DND-41 (cell line): ENCODE measurements at regions not wholly inside any gene's neighbourhood (a gene's known extent, or its start where the extent isn't known, plus 50 kb on each side); places are given as distances from the start of the nearest gene placed in this dataset.
"Not testable (repeated sequence)": the region's sequence is repeated elsewhere in the genome, so short reads cannot be mapped to it uniquely, and the experiment has no call there.

Source experiments
- ATAC-seq: fragments of 200-7000 bp; cut with Tn5 transposase; 3 replicates; pipeline ENCODE4 v1.9.1; 2021; ENCODE audit warnings: low read depth; ENCODE audit not compliant: insufficient read depth
- DNase-seq: peaks from one replicate; pipeline ENCODE4 v3.0.0-alpha.2; 2020
- H2AFZ ChIP-seq: 2 replicates; pipeline ENCODE4 v1.6.0; 2012; ENCODE audit warnings: low read depth, low read length
- H3K27ac ChIP-seq: 2 replicates; pipeline ENCODE4 v1.5.1; 2012; ENCODE audit warnings: low read length, inconsistent platforms
- H3K27me3 ChIP-seq: fragments of 200-600 bp; sonication (generic); 2 replicates; pipeline ENCODE4 v1.6.0; 2012; ENCODE audit warnings: low read length, mild to moderate bottlenecking, inconsistent platforms; ENCODE audit not compliant: insufficient read depth, poor library complexity
- H3K36me3 ChIP-seq: 2 replicates; pipeline ENCODE4 v1.5.1; 2012; ENCODE audit warnings: low read length, inconsistent platforms; ENCODE audit not compliant: insufficient read depth
- H3K4me1 ChIP-seq: 2 replicates; pipeline ENCODE4 v1.5.1; 2012; ENCODE audit warnings: mild to moderate bottlenecking, low read length; ENCODE audit not compliant: insufficient read depth
- H3K4me2 ChIP-seq: 2 replicates; pipeline ENCODE4 v1.6.0; 2012; ENCODE audit warnings: mild to moderate bottlenecking, moderate library complexity, low read length, inconsistent platforms; ENCODE audit not compliant: insufficient read depth
- H3K4me3 ChIP-seq, 2 experiments: fragments of 200-600 bp in 1 of 2; shearing (Covaris generic) in 1 of 2; 2 replicates each; pipeline ENCODE4 v1.5.1; 2012 to 2016; ENCODE audit warnings: inconsistent platforms in 2 of 2, low read length in 2 of 2, mild to moderate bottlenecking in 2 of 2, low read depth in 1 of 2, moderate library complexity in 1 of 2
- H3K79me2 ChIP-seq: 2 replicates; pipeline ENCODE4 v1.6.0; 2012; ENCODE audit warnings: low read length, inconsistent platforms; ENCODE audit not compliant: insufficient read depth
- H3K9ac ChIP-seq: 2 replicates; pipeline ENCODE4 v1.6.0; 2012; ENCODE audit warnings: low read depth, mild to moderate bottlenecking, inconsistent platforms, low read length, moderate library complexity
- H3K9me3 ChIP-seq: 2 replicates; pipeline ENCODE4 v1.5.1; 2012; ENCODE audit warnings: low read length, moderate library complexity, mild to moderate bottlenecking, inconsistent platforms; ENCODE audit not compliant: insufficient read depth, severe bottlenecking
- H4K20me1 ChIP-seq: 2 replicates; pipeline ENCODE4 v1.6.0; 2012; ENCODE audit warnings: low read length; ENCODE audit not compliant: insufficient read depth
- EZH2 ChIP-seq: IDR thresholded peaks from 3 replicates; pipeline ENCODE4 v1.6.1; 2012; ENCODE audit warnings: borderline replicate concordance, low read depth, mild to moderate bottlenecking, moderate library complexity, low read length, inconsistent platforms; ENCODE audit not compliant: severe bottlenecking
- TF ChIP-seq, protein P1 (sequence below): IDR thresholded peaks from 2 replicates; pipeline ENCODE4 v1.5.1; 2012; ENCODE audit warnings: borderline replicate concordance, low read length, moderate library complexity, mild to moderate bottlenecking; ENCODE audit not compliant: poor library complexity, severe bottlenecking; ENCODE audit errors: extremely low read depth

DNA sequence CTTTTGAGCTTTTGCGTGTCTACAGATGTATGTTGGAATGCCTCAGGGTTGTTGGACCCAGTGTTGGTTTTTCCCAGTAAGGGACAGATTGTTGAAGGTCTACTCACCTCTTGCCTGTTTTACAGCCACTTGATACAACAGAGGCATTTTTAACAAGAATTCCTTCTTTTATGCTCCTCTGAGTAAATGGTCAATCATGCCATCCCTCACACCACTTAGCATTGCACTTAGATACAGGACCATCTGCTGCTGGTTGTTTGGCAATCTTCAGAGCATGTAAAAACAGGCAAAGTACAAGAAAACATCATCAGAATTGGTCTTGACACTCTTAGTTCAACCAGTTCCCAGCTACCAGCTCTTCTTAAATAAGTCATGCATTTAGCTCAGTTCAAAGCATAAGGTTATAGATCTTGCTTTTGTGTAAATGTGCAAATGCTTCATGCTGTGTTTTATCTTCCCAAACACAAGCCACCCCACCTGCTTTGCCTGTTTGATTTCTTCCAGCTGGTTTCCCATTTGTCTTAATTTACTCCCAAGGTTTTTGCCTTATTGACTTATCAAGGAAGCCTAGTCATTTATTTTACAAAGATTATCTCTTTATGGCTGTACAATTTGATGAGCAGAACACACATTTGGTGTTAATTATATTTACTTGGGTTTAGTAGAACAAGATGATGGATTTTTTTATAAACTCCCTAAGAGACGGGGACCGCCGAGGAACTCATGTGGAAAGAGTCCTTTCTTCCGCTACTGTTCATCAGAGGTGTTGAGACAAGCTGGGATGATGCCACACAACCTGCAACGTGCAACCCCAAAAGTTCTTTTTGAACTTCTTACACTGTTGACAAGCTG lies 136.6 kb downstream of the AHR start:
- Histone ChIP-seq H4K20me1 (no peaks in the 10 kb centered on the region), H3K79me2 (no peaks in the 10 kb centered on the region), H3K4me3 (no peak overlapping the region), H3K4me2 (no peak overlapping the region), H3K4me1 (no peaks in the 10 kb centered on the region), H3K27ac (no peak overlapping the region), H2AFZ (no peak overlapping the region), H3K9ac (no peak overlapping the region), H3K27me3 (no peaks in the 10 kb centered on the region), H3K36me3 (no peaks in the 10 kb centered on the region), H3K9me3 (no peaks in the 10 kb centered on the region)
- TF ChIP-seq, protein P1, sequence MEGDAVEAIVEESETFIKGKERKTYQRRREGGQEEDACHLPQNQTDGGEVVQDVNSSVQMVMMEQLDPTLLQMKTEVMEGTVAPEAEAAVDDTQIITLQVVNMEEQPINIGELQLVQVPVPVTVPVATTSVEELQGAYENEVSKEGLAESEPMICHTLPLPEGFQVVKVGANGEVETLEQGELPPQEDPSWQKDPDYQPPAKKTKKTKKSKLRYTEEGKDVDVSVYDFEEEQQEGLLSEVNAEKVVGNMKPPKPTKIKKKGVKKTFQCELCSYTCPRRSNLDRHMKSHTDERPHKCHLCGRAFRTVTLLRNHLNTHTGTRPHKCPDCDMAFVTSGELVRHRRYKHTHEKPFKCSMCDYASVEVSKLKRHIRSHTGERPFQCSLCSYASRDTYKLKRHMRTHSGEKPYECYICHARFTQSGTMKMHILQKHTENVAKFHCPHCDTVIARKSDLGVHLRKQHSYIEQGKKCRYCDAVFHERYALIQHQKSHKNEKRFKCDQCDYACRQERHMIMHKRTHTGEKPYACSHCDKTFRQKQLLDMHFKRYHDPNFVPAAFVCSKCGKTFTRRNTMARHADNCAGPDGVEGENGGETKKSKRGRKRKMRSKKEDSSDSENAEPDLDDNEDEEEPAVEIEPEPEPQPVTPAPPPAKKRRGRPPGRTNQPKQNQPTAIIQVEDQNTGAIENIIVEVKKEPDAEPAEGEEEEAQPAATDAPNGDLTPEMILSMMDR: no peak
- no peak for TF ChIP-seq EZH2
- no peak for ATAC-seq
- no peak for DNase-seq

DNA sequence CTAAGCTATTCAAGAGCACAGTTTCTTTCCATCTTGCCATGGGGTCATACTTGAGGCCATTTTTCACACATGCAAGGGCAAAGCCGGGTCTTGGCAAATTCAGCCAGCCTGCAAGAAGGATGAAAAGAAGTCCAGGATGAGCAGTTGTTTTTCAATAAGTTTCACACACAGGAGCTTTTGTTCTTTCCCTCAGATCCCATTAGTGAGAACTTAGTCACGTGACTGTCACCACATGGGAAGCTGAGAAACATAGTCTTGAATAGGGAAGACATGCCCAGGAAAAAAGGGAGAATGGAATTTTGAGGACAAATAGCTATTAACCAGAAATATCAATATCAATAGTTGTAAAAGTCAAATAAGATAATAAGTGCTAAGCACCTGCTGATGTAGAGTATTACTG lies 137.7 kb downstream of the AHR start:
- no peaks in the 10 kb centered on the region for H3K79me2 ChIP-seq
- no peak overlapping the region for H3K4me3 ChIP-seq
- H3K4me2 ChIP-seq: no peak overlapping the region
- no peaks in the 10 kb centered on the region for H3K27me3 ChIP-seq
- H3K9ac ChIP-seq: no peak overlapping the region
- H3K27ac ChIP-seq: no peak overlapping the region
- ATAC-seq: no peak
- no peak overlapping the region for H2AFZ ChIP-seq
- H3K9me3 ChIP-seq: no peaks in the 10 kb centered on the region
- TF ChIP-seq, protein P1: no peak
- no peak for TF ChIP-seq EZH2
- no peaks in the 10 kb centered on the region for H3K4me1 ChIP-seq
- H3K36me3 ChIP-seq: no peaks in the 10 kb centered on the region
- DNase-seq: no peak
- H4K20me1 ChIP-seq: no peaks in the 10 kb centered on the region

DNA sequence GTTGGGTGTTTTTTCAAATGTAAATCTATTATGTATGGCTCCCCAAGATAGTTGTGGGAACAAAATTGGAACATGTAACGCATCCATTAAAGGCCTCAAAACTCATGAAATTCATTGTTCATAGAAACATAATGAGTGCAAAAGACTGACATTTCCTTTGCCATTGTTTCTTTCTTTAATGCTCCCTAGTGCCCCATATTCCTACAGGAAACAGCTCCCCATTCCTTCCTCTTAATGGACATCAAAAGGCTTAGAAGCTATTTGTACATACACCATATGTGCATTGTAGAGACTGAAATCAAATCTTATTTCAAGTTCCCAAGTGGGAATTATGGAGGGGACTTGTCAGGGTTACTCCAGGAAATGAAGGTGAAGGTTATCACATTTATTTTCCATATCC lies 139.1 kb downstream of the AHR start:
- H3K36me3 ChIP-seq: no peaks in the 10 kb centered on the region
- H3K9ac ChIP-seq: no peak overlapping the region
- H3K4me2 ChIP-seq: no peak overlapping the region
- H3K4me3 ChIP-seq: no peak overlapping the region
- H3K79me2 ChIP-seq: no peaks in the 10 kb centered on the region
- DNase-seq (no peak), ATAC-seq (no peak)
- TF ChIP-seq, protein P1: no peak
- TF ChIP-seq EZH2: no peak
- no peaks in the 10 kb centered on the region for H4K20me1 ChIP-seq
- no peaks in the 10 kb centered on the region for H3K9me3 ChIP-seq
- H2AFZ ChIP-seq: no peak overlapping the region
- no peak overlapping the region for H3K27ac ChIP-seq
- no peaks in the 10 kb centered on the region for H3K27me3 ChIP-seq
- H3K4me1 ChIP-seq: no peaks in the 10 kb centered on the region

DNA sequence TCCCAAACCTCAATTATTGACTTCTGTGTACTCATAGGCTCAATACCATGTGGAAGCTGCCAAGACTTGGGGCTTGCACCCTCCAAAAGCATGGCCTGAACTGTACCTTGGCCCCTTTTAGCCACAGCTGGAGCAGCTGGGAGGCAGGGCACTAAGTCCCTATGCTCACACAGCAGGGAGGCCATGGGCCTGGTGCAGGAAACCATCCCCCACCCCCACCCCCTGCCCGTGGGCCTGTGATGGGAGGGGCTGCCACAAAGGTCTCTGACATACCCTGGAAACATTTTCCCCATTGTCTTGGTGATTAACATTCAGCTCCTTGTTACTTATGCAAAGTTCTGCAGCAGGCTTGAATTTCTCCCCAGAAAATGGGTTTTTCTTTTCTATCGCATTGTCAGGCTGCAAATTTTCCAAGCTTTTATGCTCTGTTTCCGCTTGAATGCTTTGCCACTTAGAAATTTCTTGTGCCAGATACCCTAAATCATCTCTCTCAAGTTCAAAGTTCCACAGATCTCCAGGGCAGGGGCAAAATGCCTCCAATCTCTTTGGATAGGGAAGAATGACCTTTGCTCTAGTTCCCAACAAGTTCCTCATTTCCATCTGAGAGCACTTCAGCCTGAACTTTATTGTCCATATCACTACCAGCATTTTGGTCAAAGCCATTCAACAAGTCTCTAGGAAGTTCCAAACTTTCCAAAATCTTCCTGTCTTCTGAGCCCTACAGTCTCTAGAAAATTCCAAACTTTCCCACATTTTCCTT lies 141.8 kb downstream of the AHR start:
- not testable (repeated sequence) for H3K9me3 ChIP-seq, H3K79me2 ChIP-seq, H4K20me1 ChIP-seq, H2AFZ ChIP-seq, H3K4me2 ChIP-seq, H3K9ac ChIP-seq, ATAC-seq, DNase-seq, H3K4me1 ChIP-seq, H3K27ac ChIP-seq, H3K27me3 ChIP-seq, H3K36me3 ChIP-seq, H3K4me3 ChIP-seq
